Renal cortical epithelial cell (primary cell): ENCODE measurements at regions not wholly inside any gene's neighbourhood (a gene's known extent, or its start where the extent isn't known, plus 50 kb on each side); places are given as distances from the start of the nearest gene placed in this dataset.

Experiments
- DNase-seq: peaks from one replicate; pipeline ENCODE4 v3.0.0-alpha.2; 2011; ENCODE audit warnings: low read depth

GRCh38 chr1:232555494-232556210, 74.3 kb downstream of the SIPA1L2 start:
- no peak for DNase-seq

- no peak for DNase-seq
These were observed 75.5 kb downstream of the SIPA1L2 start for GRCh38 chr1:232554409-232554808.

GRCh38 chr1:232553809-232554208, 76.1 kb downstream of the SIPA1L2 start:
- peak; percentile 61 for DNase-seq

- no peak for DNase-seq
These were observed 76.7 kb downstream of the SIPA1L2 start for GRCh38 chr1:232553050-232553754.

- DNase-seq = peak; percentile 72
These were observed 78.5 kb downstream of the SIPA1L2 start for GRCh38 chr1:232551386-232551785.

GRCh38 chr1:232550007-232550406, 79.9 kb downstream of the SIPA1L2 start:
- no peak for DNase-seq

GRCh38 chr1:232548691-232549090, 81.2 kb downstream of the SIPA1L2 start:
- no peak for DNase-seq

- DNase-seq = no peak
These were observed 81.9 kb downstream of the SIPA1L2 start for GRCh38 chr1:232547938-232548484.

GRCh38 chr1:232542633-232543593, 87.0 kb downstream of the SIPA1L2 start:
- no peak for DNase-seq

- DNase-seq = no peak
These were observed 91.0 kb downstream of the SIPA1L2 start for GRCh38 chr1:232538943-232539302.

- DNase-seq = peak; percentile 96
These were observed 91.5 kb downstream of the SIPA1L2 start for GRCh38 chr1:232538224-232538942.

GRCh38 chr1:232534552-232535517, 95.1 kb downstream of the SIPA1L2 start:
- no peak for DNase-seq

GRCh38 chr1:232533328-232533727, 96.6 kb downstream of the SIPA1L2 start:
- DNase-seq = no peak

- DNase-seq = no peak
These were observed 97.0 kb downstream of the SIPA1L2 start for GRCh38 chr1:232532901-232533300.

- DNase-seq = no peak
These were observed 98.6 kb downstream of the SIPA1L2 start for GRCh38 chr1:232531291-232531690.

GRCh38 chr1:232529747-232530146, 100.2 kb downstream of the SIPA1L2 start:
- DNase-seq = peak; percentile 92

- DNase-seq = no peak
These were observed 101.4 kb downstream of the SIPA1L2 start for GRCh38 chr1:232528472-232529089.

GRCh38 chr1:232524056-232524455, 105.9 kb downstream of the SIPA1L2 start:
- peak; percentile 54 for DNase-seq

GRCh38 chr1:232522189-232522588, 107.7 kb downstream of the SIPA1L2 start:
- DNase-seq = no peak

- DNase-seq = no peak
These were observed 108.3 kb downstream of the SIPA1L2 start for GRCh38 chr1:232521660-232522059.
